ENCODE measurements at regions not wholly inside any gene's neighbourhood (a gene's known extent, or its start where the extent isn't known, plus 50 kb on each side); places are given as distances from the start of the nearest gene placed in this dataset.
"Not testable (repeated sequence)": the region's sequence is repeated elsewhere in the genome, so short reads cannot be mapped to it uniquely, and the experiment has no call there.

DNA sequence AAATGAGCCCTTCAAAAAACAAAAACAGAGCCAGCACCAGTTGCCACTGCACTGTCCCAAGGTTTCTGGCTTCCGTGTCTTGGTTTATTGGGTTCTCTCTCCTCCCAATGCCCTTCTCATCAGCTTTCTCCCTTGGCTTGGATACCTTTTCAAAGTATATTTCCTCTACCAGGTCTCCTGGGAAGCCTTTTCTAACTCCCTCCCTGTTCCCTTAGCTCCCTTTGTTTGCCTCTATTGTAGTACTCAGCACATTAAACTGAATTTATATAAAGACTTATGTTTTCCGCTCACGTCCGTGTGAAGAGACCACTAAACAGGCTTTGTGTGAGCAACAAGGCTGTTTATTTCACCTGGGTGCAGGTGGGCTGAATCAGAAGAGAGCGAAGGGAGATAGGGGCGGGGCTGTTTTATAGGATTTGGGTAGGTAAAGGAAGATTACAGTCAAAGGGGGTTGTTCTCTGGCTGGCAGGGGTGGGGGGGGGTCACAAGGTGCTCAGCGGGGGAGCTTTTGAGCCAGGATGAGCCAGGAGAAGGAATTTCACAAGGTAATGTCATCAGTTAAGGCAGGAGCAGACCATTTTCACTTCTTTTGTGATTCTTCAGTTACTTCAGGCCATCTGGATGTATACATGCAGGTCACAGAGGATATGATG lies 89.7 kb upstream of the DNAH14 start:
- not testable (repeated sequence) for H3K27ac ChIP-seq (ENCODE audit: low read depth, low read length); H3K4me3 ChIP-seq (ENCODE audit: low read depth, low read length); H3K4me1 ChIP-seq (ENCODE audit: control insufficient read depth, insufficient read depth, low read length); H3K9me3 ChIP-seq (ENCODE audit: control insufficient read depth, insufficient read depth, low read length); H3K36me3 ChIP-seq (ENCODE audit: control insufficient read depth, insufficient read depth, low read length); H3K27me3 ChIP-seq (ENCODE audit: control insufficient read depth, insufficient read depth, low read length)
- peak in 1 of 6 donors; percentile 15 for DNase-seq (ENCODE audit: low read depth in 4 of 6, low spot score in 6 of 6)
- WGBS (ENCODE audit: insufficient coverage) = 65% methylated on average over 3 of the region's 7 CpGs

DNA sequence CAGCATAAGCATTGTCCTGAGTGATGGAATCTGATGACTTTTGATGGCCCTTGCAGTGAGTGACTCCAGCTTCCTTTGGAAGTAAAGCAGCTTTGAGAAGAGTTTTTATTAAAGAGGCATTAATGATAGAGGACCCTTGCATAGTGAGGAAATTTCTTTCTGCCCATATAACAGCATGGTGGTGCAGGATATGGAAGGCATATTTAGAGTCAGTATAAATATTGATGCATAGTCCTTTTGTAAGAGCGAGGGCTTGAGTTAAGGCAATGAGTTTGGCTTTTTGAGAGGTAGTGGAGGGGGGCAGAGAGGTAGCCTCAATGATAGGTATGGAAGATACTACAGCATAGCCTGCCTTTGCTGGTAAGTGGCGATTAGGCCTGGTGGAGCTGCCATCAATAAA lies 87.7 kb upstream of the DNAH14 start:
- 89% methylated on average over 1 of the region's 2 CpGs for WGBS (ENCODE audit: insufficient coverage)

DNA sequence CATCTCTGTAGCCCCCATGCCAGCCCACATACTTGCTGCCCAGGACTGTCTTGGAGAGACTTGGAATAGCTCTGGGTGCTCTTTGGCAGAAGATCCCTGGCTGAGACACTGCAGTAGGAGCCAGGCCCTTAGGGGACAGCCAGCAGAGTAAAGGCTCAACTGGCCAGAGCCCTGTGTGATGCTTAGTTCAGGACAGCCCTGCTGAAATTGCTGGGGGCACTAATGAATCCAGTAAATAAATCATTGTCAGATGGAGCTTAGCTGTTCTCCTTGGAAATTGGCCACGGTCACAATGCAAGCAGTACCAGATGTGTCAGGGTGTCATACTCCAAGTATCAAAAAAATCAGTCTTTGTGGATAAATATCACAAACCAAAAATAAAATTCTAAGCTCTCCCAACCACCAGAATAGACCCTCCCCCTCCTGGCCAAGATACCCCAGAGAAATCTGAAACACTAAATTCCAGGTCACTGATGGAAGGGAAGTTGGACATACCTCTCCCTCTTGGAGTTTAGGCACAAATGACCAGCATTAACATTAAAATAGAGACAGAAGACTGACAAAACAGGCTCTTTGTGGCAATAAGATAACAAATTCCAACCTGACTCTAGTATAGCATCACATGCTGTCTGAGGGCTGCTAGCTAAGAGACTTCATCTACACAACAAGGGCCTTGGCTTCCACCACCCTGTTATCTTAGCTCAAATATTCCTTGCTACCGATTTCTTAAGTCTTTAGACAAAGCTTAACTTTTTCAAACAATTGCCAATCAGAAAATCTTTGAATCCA lies 83.2 kb upstream of the DNAH14 start:
- Histone ChIP-seq H3K27ac (ENCODE audit: low read depth, low read length) (no peak overlapping the region), H3K4me1 (ENCODE audit: control insufficient read depth, insufficient read depth, low read length) (no peaks in the 10 kb centered on the region), H3K27me3 (ENCODE audit: control insufficient read depth, insufficient read depth, low read length) (no peaks in the 10 kb centered on the region), H3K9me3 (ENCODE audit: control insufficient read depth, insufficient read depth, low read length) (no peaks in the 10 kb centered on the region), H3K36me3 (ENCODE audit: control insufficient read depth, insufficient read depth, low read length) (no peaks in the 10 kb centered on the region), H3K4me3 (ENCODE audit: low read depth, low read length) (no peak overlapping the region)
- DNase-seq (ENCODE audit: low read depth in 4 of 6, low spot score in 6 of 6) = no peak
- 80% methylated on average over 1 of the region's 2 CpGs for WGBS (ENCODE audit: insufficient coverage)

More for the DNA sequence above, 87.7 kb upstream of the DNAH14 start:
- not testable (repeated sequence) for H3K36me3 ChIP-seq (ENCODE audit: control insufficient read depth, insufficient read depth, low read length); DNase-seq (ENCODE audit: low read depth in 4 of 6, low spot score in 6 of 6); H3K4me3 ChIP-seq (ENCODE audit: low read depth, low read length); H3K27ac ChIP-seq (ENCODE audit: low read depth, low read length); H3K27me3 ChIP-seq (ENCODE audit: control insufficient read depth, insufficient read depth, low read length); H3K4me1 ChIP-seq (ENCODE audit: control insufficient read depth, insufficient read depth, low read length); H3K9me3 ChIP-seq (ENCODE audit: control insufficient read depth, insufficient read depth, low read length)

DNA sequence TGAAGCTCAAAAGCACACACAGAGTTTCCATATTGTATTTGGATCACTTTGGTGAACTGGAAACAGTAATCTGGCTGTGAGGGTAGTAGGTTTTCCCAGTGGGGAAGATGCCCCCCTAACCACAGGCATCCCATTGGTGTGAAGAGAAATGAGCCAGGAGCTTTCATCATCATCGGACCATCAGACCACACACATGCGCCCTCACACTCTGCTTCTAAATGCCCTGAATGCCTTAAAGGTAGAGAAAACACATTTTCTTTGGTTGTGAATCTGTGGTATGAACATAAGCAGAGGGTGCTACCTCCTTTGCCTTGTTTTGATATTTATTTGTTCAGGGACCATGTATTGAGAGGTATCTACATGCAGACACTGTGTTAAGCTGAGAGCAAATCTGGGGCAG lies 79.0 kb upstream of the DNAH14 start:
- Histone ChIP-seq H3K4me3 (ENCODE audit: low read depth, low read length) (no peak overlapping the region), H3K4me1 (ENCODE audit: control insufficient read depth, insufficient read depth, low read length) (no peaks in the 10 kb centered on the region), H3K9me3 (ENCODE audit: control insufficient read depth, insufficient read depth, low read length) (no peaks in the 10 kb centered on the region), H3K27ac (ENCODE audit: low read depth, low read length) (no peak overlapping the region), H3K27me3 (ENCODE audit: control insufficient read depth, insufficient read depth, low read length) (no peaks in the 10 kb centered on the region), H3K36me3 (ENCODE audit: control insufficient read depth, insufficient read depth, low read length) (no peaks in the 10 kb centered on the region)
- no peak for DNase-seq (ENCODE audit: low read depth in 4 of 6, low spot score in 6 of 6)
- no CpG with 5 or more reads among the region's 2 CpGs for WGBS (ENCODE audit: insufficient coverage)

DNA sequence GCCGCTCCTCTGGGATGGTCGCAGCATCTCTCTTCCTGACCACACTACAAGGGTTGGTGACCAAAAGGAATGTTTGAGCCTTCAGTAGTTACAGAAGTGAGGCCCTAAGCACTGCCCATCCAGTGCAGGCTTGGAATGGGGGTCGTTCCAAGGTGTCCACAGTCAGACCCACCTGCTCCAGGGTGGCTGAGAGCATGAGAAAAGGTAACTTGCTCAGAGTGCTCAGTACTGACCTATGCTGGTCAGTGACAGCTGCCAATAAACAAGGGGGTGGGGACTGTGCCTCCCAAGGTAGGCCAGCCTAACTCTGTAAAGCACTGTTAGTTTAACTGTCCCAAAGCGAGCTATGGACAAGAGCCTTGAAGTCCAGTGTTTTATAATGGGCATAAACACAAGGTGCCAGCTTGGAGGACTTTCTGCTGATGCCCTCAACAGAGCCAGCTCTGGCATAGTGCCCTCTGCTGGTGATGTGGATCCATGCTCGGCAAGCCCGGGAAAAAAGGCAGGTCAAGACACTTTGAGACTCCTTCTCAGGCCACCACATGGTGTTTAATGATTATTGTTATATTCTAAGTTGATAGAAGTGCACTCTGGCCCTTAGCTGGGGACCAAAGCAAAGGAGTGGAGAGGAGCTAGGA lies 78.1 kb upstream of the DNAH14 start:
- 47% methylated on average over 4 of the region's 6 CpGs for WGBS (ENCODE audit: insufficient coverage)
- Histone ChIP-seq H3K36me3 (ENCODE audit: control insufficient read depth, insufficient read depth, low read length) (no peaks in the 10 kb centered on the region), H3K4me1 (ENCODE audit: control insufficient read depth, insufficient read depth, low read length) (no peaks in the 10 kb centered on the region), H3K9me3 (ENCODE audit: control insufficient read depth, insufficient read depth, low read length) (no peaks in the 10 kb centered on the region), H3K27ac (ENCODE audit: low read depth, low read length) (no peak overlapping the region), H3K27me3 (ENCODE audit: control insufficient read depth, insufficient read depth, low read length) (no peaks in the 10 kb centered on the region), H3K4me3 (ENCODE audit: low read depth, low read length) (no peak overlapping the region)
- peak in 2 of 6 donors; percentile 9 to 35 for DNase-seq (ENCODE audit: low read depth in 4 of 6, low spot score in 6 of 6)

DNA sequence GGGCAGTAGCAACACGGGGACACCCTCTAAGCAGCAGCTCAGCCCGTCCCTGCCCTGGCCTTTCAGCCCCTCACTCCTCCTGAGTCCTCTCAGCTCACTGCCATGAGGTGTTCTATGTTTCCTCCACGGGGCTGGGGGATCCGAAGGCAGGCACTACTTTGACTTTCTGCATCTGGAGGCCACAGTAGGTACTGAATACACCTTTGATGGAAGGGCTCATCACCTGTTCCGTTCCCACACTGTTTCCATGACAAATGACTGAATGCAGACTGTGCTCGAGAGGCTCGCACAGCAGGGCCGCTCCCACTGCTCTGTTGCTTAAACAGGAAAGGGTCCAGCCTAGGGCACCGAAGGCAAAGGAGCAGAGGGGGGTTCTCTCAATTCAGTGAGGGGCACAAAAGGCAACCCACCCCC lies 77.6 kb upstream of the DNAH14 start:
- Histone ChIP-seq H3K36me3 (ENCODE audit: control insufficient read depth, insufficient read depth, low read length) (no peaks in the 10 kb centered on the region), H3K27ac (ENCODE audit: low read depth, low read length) (no peak overlapping the region), H3K9me3 (ENCODE audit: control insufficient read depth, insufficient read depth, low read length) (no peaks in the 10 kb centered on the region), H3K4me3 (ENCODE audit: low read depth, low read length) (no peak overlapping the region), H3K27me3 (ENCODE audit: control insufficient read depth, insufficient read depth, low read length) (no peaks in the 10 kb centered on the region), H3K4me1 (ENCODE audit: control insufficient read depth, insufficient read depth, low read length) (no peaks in the 10 kb centered on the region)
- DNase-seq (ENCODE audit: low read depth in 4 of 6, low spot score in 6 of 6) = no peak
- WGBS (ENCODE audit: insufficient coverage) = 52% methylated on average over 8 of the region's 9 CpGs

DNA sequence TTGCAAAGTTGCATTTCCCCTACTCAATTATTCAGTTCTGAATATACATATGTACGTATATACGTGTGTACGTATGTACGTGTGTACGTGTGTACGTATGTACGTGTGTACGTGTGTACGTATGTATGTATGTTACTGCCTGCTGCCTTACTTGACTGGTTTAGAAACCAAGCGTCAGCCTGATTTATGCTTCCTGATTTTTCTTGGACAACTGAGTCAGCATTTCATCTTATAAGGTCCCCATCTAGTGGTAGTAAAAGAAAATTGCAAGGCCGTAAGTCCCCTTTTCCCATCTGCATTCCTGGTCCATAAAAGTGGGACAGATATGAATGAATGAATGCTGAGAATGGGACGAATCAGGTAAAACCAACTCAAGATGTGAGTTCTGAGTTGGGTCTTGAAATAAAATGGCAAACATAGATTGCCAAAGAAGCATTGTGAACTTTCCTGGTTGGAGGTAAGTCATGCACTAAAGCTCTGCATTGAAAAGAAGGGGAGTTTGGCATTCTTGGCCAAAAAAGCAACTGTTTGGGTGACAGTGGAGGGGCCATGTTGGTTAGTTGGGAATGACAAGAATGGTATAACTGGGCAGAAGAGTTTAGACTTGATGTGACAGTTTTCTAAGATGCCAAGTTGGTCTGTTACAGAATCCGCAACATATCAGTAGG lies 76.4 kb upstream of the DNAH14 start:
- Histone ChIP-seq H3K4me1 (ENCODE audit: control insufficient read depth, insufficient read depth, low read length) (no peaks in the 10 kb centered on the region), H3K27ac (ENCODE audit: low read depth, low read length) (no peak overlapping the region), H3K36me3 (ENCODE audit: control insufficient read depth, insufficient read depth, low read length) (no peaks in the 10 kb centered on the region), H3K27me3 (ENCODE audit: control insufficient read depth, insufficient read depth, low read length) (no peaks in the 10 kb centered on the region), H3K9me3 (ENCODE audit: control insufficient read depth, insufficient read depth, low read length) (no peaks in the 10 kb centered on the region), H3K4me3 (ENCODE audit: low read depth, low read length) (no peak overlapping the region)
- peak in 3 of 6 donors; percentile 39 to 88 (median 82) for DNase-seq (ENCODE audit: low read depth in 4 of 6, low spot score in 6 of 6)
- 54% methylated on average over 7 of the region's 13 CpGs for WGBS (ENCODE audit: insufficient coverage)

DNA sequence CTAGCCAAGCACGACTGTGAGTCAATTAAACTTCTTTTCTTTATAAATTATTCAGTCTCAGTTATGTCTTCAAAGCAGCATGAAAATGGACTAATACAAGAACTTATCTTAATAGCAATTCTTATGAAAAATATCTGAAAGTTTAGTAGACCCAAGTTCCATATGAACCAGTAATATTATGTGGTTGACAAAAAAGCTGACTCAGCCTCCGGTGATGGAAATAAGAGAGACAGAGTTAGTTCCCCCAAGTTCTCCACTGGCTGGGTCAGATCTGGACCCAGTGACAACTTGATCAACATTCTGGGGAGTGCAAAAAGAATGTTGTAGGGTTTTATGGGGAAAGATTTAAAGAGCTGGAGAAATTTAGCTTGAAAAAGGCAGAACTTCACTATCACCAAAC lies 72.5 kb upstream of the DNAH14 start:
- Histone ChIP-seq H3K36me3 (ENCODE audit: control insufficient read depth, insufficient read depth, low read length) (no peaks in the 10 kb centered on the region), H3K4me1 (ENCODE audit: control insufficient read depth, insufficient read depth, low read length) (no peaks in the 10 kb centered on the region), H3K4me3 (ENCODE audit: low read depth, low read length) (no peak overlapping the region), H3K9me3 (ENCODE audit: control insufficient read depth, insufficient read depth, low read length) (no peaks in the 10 kb centered on the region), H3K27ac (ENCODE audit: low read depth, low read length) (no peak overlapping the region), H3K27me3 (ENCODE audit: control insufficient read depth, insufficient read depth, low read length) (no peaks in the 10 kb centered on the region)
- DNase-seq (ENCODE audit: low read depth in 4 of 6, low spot score in 6 of 6) = no peak
- WGBS (ENCODE audit: insufficient coverage) = 50% methylated on average over 1 of the region's 2 CpGs

DNA sequence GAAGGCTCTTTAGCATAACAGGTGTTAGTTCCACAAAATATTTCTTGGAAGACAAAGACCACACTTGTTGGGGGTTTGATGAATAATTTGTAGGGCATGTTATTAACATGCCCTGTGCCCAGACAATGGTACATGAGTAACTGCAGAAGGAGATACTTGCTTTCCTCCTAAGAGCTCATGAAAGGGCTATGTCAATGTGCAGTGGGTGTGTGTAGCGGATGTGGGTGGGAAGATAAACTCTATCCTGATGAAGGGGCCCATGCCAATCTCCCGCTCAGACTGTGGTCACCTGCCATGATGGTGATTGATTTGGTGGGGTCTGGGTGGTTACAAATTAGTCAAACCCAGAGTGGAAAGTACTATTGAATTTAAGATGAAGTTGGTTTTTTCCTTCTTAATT lies 69.8 kb upstream of the DNAH14 start:
- no peak for DNase-seq (ENCODE audit: low read depth in 4 of 6, low spot score in 6 of 6)
- Histone ChIP-seq H3K27ac (ENCODE audit: low read depth, low read length) (no peak overlapping the region), H3K36me3 (ENCODE audit: control insufficient read depth, insufficient read depth, low read length) (no peaks in the 10 kb centered on the region), H3K4me1 (ENCODE audit: control insufficient read depth, insufficient read depth, low read length) (no peaks in the 10 kb centered on the region), H3K9me3 (ENCODE audit: control insufficient read depth, insufficient read depth, low read length) (no peaks in the 10 kb centered on the region), H3K4me3 (ENCODE audit: low read depth, low read length) (no peak overlapping the region), H3K27me3 (ENCODE audit: control insufficient read depth, insufficient read depth, low read length) (no peaks in the 10 kb centered on the region)
- WGBS (ENCODE audit: insufficient coverage) = 80% methylated on average over 2 of the region's 2 CpGs

Measured in spinal cord (tissue), 9 donors.